GM23338 (cell line): ENCODE measurements at regions not wholly inside any gene's neighbourhood (a gene's known extent, or its start where the extent isn't known, plus 50 kb on each side); places are given as distances from the start of the nearest gene placed in this dataset.

Experiments used
- ATAC-seq: fragments of 200-7000 bp; cut with Tn5 transposase; 3 replicates; pipeline ENCODE4 v1.9.1; 2020
- DNase-seq: peaks from one replicate; pipeline ENCODE4 v3.0.0-alpha.2; 2015; ENCODE audit warnings: low spot score
- H2AFZ ChIP-seq: fragments of 200-600 bp; sonication (generic); 2 replicates; pipeline ENCODE4 v1.8.0; 2016; ENCODE audit warnings: antibody characterized with exemption, mild to moderate bottlenecking, moderate library complexity
- H3F3A ChIP-seq: fragments of 200-600 bp; sonication (generic); replicated peaks from 2 replicates; pipeline ENCODE4 v1.8.0; 2017; ENCODE audit warnings: antibody characterized with exemption, mixed run types, low read depth
- H3K27ac ChIP-seq: fragments of 200-600 bp; sonication (generic); 2 replicates; pipeline ENCODE4 v1.6.1; 2016; ENCODE audit warnings: low read depth
- H3K27me3 ChIP-seq: fragments of 200-600 bp; sonication (generic); 2 replicates; pipeline ENCODE4 v1.8.0; 2016; ENCODE audit warnings: mild to moderate bottlenecking, mixed run types, moderate library complexity; ENCODE audit not compliant: insufficient read depth
- H3K36me3 ChIP-seq: fragments of 200-600 bp; sonication (generic); 2 replicates; pipeline ENCODE4 v1.8.0; 2016; ENCODE audit warnings: mild to moderate bottlenecking; ENCODE audit not compliant: insufficient read depth
- H3K4me1 ChIP-seq: fragments of 200-600 bp; sonication (generic); 2 replicates; pipeline ENCODE4 v1.8.0; 2016; ENCODE audit warnings: mild to moderate bottlenecking, moderate library complexity; ENCODE audit not compliant: insufficient read depth
- H3K4me2 ChIP-seq: fragments of 200-600 bp; sonication (generic); 2 replicates; pipeline ENCODE4 v1.7.1; 2017; ENCODE audit warnings: mixed run types
- H3K4me3 ChIP-seq: fragments of 200-600 bp; sonication (generic); 2 replicates; pipeline ENCODE4 v1.6.1; 2016; ENCODE audit warnings: mixed run types
- H3K79me2 ChIP-seq: fragments of 200-600 bp; sonication (generic); replicated peaks from 2 replicates; pipeline ENCODE4 v1.8.0; 2017; ENCODE audit warnings: mild to moderate bottlenecking; ENCODE audit not compliant: insufficient read depth
- H3K9me2 ChIP-seq: fragments of 200-600 bp; sonication (generic); 2 replicates; pipeline ENCODE4 v1.8.0; 2017; ENCODE audit not compliant: insufficient read depth
- H4K20me1 ChIP-seq: fragments of 200-600 bp; sonication (generic); replicated peaks from 2 replicates; pipeline ENCODE4 v1.8.0; 2017; ENCODE audit warnings: mild to moderate bottlenecking; ENCODE audit not compliant: insufficient read depth
- H3K27ac Mint-ChIP-seq: 2 replicates; pipeline ENCODE4 v1.8.0; 2020; ENCODE audit warnings: inconsistent platforms, mild to moderate bottlenecking, moderate library complexity, mixed read lengths
- H3K27me3 Mint-ChIP-seq: 3 replicates; pipeline ENCODE4 v1.8.0; 2022; ENCODE audit warnings: low read depth, mild to moderate bottlenecking, moderate library complexity, mixed read lengths, inconsistent platforms; ENCODE audit not compliant: insufficient read depth, poor library complexity
- H3K36me3 Mint-ChIP-seq: 3 replicates; pipeline ENCODE4 v1.8.0; 2021; ENCODE audit warnings: low read depth, mild to moderate bottlenecking, inconsistent platforms, moderate library complexity, mixed read lengths
- H3K4me1 Mint-ChIP-seq: 3 replicates; pipeline ENCODE4 v1.8.0; 2020; ENCODE audit warnings: mild to moderate bottlenecking, inconsistent platforms, mixed read lengths
- H3K4me3 Mint-ChIP-seq: 3 replicates; pipeline ENCODE4 v1.8.0; 2021; ENCODE audit warnings: moderate library complexity, mild to moderate bottlenecking, inconsistent platforms, mixed read lengths
- H3K9me3 Mint-ChIP-seq: 3 replicates; pipeline ENCODE4 v1.8.0; 2020; ENCODE audit warnings: moderate library complexity, mild to moderate bottlenecking, inconsistent platforms, mixed read lengths
- CREB1 ChIP-seq: fragments of 250-450 bp; sonication (Bioruptor Pico); IDR thresholded peaks from 2 replicates; pipeline ENCODE4 v1.5.0; 2020; ENCODE audit warnings: low read depth, mild to moderate bottlenecking, moderate library complexity
- EZH2 ChIP-seq: fragments of 200-600 bp; sonication (generic); IDR thresholded peaks from one replicate; pipeline ENCODE4 v1.8.0; 2017; ENCODE audit warnings: antibody characterized with exemption, mild to moderate bottlenecking, low read depth; ENCODE audit not compliant: unreplicated experiment
- EZH2phosphoT487 ChIP-seq: fragments of 200-600 bp; sonication (generic); IDR thresholded peaks from one replicate; pipeline ENCODE4 v1.8.1; 2018; ENCODE audit warnings: antibody characterized with exemption; ENCODE audit not compliant: unreplicated experiment
- JUNB ChIP-seq: IDR thresholded peaks from one replicate; pipeline ENCODE4 v1.6.1; 2016; ENCODE audit warnings: antibody characterized with exemption; ENCODE audit not compliant: unreplicated experiment
- POLR2AphosphoS5 ChIP-seq: IDR thresholded peaks from 2 replicates; pipeline ENCODE4 v1.6.1; 2016; ENCODE audit warnings: antibody characterized with exemption, low read depth
- STAT1 ChIP-seq: IDR thresholded peaks from one replicate; pipeline ENCODE4 v1.6.1; 2016; ENCODE audit warnings: antibody characterized with exemption; ENCODE audit not compliant: unreplicated experiment
- ZNF331 ChIP-seq: fragments of 250-450 bp; sonication (Bioruptor Pico); IDR thresholded peaks from 2 replicates; pipeline ENCODE4 v1.5.0; 2020; ENCODE audit warnings: low read depth, mild to moderate bottlenecking, moderate library complexity
- TF ChIP-seq, protein P1 (sequence below), 2 experiments: fragments of 200-600 bp in 1 of 2; sonication (generic) in 1 of 2; conservative IDR thresholded peaks; 2 replicates each; pipeline versions ENCODE4 v1.5.1 to v1.6.1; 2016 to 2017; ENCODE audit warnings: antibody characterized with exemption in 2 of 2, low read depth in 2 of 2, mild to moderate bottlenecking in 2 of 2, moderate library complexity in 1 of 2
- TF ChIP-seq, protein P2 (sequence below): fragments of 250-450 bp; sonication (Bioruptor Pico); IDR thresholded peaks from 2 replicates; pipeline ENCODE4 v1.5.0; 2020; ENCODE audit warnings: mild to moderate bottlenecking, moderate library complexity
- TF ChIP-seq, protein P3 (sequence below): IDR thresholded peaks from 2 replicates; pipeline ENCODE4 v1.6.1; 2016; ENCODE audit warnings: antibody characterized with exemption

DNA sequence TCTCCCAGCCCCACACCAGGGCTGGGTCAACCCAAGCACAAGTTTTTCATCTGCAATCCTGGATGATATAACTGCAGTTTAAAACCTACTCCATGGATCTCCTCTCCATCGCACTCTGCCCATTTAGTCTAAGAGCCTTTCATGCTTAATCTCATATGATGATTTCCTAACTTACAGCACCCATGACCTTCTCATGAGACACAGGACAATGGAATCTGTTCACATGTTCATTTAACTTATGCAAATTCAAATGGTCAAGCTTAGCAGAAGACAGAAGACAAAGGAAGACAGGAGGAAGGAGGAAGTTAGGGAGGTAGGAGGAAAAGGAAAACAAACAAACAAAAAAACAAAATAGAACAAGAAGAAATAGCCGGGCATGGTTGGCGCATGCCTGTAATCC lies 64.6 kb upstream of the PNMA1 start (continued):
- TF ChIP-seq, protein P1, sequence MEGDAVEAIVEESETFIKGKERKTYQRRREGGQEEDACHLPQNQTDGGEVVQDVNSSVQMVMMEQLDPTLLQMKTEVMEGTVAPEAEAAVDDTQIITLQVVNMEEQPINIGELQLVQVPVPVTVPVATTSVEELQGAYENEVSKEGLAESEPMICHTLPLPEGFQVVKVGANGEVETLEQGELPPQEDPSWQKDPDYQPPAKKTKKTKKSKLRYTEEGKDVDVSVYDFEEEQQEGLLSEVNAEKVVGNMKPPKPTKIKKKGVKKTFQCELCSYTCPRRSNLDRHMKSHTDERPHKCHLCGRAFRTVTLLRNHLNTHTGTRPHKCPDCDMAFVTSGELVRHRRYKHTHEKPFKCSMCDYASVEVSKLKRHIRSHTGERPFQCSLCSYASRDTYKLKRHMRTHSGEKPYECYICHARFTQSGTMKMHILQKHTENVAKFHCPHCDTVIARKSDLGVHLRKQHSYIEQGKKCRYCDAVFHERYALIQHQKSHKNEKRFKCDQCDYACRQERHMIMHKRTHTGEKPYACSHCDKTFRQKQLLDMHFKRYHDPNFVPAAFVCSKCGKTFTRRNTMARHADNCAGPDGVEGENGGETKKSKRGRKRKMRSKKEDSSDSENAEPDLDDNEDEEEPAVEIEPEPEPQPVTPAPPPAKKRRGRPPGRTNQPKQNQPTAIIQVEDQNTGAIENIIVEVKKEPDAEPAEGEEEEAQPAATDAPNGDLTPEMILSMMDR (conservative IDR thresholded peaks at IDR 0.05; ENCODE audit: low read depth in 2 of 2): no peak
- no peak for TF ChIP-seq CREB1 (CRISPR knock-in tag)
- TF ChIP-seq ZNF331 (CRISPR knock-in tag): no peak
- no peak for TF ChIP-seq JUNB
- TF ChIP-seq EZH2: no peak
- TF ChIP-seq, protein P2, sequence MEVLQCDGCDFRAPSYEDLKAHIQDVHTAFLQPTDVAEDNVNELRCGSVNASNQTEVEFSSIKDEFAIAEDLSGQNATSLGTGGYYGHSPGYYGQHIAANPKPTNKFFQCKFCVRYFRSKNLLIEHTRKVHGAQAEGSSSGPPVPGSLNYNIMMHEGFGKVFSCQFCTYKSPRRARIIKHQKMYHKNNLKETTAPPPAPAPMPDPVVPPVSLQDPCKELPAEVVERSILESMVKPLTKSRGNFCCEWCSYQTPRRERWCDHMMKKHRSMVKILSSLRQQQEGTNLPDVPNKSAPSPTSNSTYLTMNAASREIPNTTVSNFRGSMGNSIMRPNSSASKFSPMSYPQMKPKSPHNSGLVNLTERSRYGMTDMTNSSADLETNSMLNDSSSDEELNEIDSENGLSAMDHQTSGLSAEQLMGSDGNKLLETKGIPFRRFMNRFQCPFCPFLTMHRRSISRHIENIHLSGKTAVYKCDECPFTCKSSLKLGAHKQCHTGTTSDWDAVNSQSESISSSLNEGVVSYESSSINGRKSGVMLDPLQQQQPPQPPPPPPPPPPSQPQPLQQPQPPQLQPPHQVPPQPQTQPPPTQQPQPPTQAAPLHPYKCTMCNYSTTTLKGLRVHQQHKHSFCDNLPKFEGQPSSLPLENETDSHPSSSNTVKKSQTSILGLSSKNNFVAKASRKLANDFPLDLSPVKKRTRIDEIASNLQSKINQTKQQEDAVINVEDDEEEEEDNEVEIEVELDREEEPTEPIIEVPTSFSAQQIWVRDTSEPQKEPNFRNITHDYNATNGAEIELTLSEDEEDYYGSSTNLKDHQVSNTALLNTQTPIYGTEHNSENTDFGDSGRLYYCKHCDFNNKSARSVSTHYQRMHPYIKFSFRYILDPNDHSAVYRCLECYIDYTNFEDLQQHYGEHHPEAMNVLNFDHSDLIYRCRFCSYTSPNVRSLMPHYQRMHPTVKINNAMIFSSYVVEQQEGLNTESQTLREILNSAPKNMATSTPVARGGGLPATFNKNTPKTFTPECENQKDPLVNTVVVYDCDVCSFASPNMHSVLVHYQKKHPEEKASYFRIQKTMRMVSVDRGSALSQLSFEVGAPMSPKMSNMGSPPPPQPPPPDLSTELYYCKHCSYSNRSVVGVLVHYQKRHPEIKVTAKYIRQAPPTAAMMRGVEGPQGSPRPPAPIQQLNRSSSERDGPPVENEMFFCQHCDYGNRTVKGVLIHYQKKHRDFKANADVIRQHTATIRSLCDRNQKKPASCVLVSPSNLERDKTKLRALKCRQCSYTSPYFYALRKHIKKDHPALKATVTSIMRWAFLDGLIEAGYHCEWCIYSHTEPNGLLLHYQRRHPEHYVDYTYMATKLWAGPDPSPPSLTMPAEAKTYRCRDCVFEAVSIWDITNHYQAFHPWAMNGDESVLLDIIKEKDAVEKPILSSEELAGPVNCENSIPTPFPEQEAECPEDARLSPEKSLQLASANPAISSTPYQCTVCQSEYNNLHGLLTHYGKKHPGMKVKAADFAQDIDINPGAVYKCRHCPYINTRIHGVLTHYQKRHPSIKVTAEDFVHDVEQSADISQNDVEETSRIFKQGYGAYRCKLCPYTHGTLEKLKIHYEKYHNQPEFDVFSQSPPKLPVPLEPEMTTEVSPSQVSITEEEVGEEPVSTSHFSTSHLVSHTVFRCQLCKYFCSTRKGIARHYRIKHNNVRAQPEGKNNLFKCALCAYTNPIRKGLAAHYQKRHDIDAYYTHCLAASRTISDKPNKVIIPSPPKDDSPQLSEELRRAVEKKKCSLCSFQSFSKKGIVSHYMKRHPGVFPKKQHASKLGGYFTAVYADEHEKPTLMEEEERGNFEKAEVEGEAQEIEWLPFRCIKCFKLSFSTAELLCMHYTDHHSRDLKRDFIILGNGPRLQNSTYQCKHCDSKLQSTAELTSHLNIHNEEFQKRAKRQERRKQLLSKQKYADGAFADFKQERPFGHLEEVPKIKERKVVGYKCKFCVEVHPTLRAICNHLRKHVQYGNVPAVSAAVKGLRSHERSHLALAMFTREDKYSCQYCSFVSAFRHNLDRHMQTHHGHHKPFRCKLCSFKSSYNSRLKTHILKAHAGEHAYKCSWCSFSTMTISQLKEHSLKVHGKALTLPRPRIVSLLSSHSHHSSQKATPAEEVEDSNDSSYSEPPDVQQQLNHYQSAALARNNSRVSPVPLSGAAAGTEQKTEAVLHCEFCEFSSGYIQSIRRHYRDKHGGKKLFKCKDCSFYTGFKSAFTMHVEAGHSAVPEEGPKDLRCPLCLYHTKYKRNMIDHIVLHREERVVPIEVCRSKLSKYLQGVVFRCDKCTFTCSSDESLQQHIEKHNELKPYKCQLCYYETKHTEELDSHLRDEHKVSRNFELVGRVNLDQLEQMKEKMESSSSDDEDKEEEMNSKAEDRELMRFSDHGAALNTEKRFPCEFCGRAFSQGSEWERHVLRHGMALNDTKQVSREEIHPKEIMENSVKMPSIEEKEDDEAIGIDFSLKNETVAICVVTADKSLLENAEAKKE (CRISPR knock-in tag): no peak
- TF ChIP-seq EZH2phosphoT487: no peak
- TF ChIP-seq STAT1: no peak

DNA sequence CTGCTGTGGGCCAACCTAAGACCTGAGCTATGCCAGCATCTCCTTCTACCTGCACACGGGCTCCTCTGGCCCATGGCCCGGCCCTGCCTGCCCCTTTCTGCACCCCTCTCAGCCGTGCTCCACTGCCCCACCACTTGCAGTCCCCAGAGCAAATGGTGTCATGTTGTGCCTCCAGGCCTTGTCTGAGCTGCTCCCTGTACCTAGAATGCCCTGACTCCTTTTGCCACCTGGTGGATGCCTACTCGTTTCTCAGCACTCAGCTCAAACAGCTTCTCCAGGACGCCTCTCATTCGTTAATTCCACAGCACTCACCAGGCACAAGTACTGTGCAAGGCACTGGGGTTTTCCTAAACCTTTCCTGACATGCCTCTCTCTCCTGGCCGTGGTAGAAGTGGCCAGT lies 63.2 kb upstream of the PNMA1 start:
- Mint-ChIP-seq H3K4me3 (no peak overlapping the region), H3K27me3 (peaks cover 15% of the 10 kb centered on the region), H3K9me3 (no peaks in the 10 kb centered on the region; the same call in 2 of the 3 replicates), H3K36me3 (no peaks in the 10 kb centered on the region; the same call in 2 of the 3 replicates), H3K27ac (no peak overlapping the region), H3K4me1 (peaks cover 13% of the 10 kb centered on the region)
- Histone ChIP-seq H3K4me1 (0 out of 2 replicates have a peak, but pooled peaks cover under 1% of the 10 kb centered on the region), H3F3A (no peaks in the 10 kb centered on the region), H3K4me2 (no peak overlapping the region), H3K79me2 (no peaks in the 10 kb centered on the region), H3K36me3 (no peaks in the 10 kb centered on the region), H3K9me2 (no peaks in the 10 kb centered on the region), H3K27me3 (peaks cover 25% of the 10 kb centered on the region), H3K4me3 (no peak overlapping the region), H4K20me1 (no peaks in the 10 kb centered on the region; the same call in 1 of the 2 replicates), H2AFZ (no peak overlapping the region), H3K27ac (no peak overlapping the region)
- DNase-seq (no peak), ATAC-seq (peak; percentile 82)
- no peak for TF ChIP-seq CREB1 (CRISPR knock-in tag)
- TF ChIP-seq, protein P1 (conservative IDR thresholded peaks at IDR 0.05; ENCODE audit: low read depth in 2 of 2): peak in 1 of 2 experiments; percentile 47; a peak in 2 of 4 replicates
- TF ChIP-seq ZNF331 (CRISPR knock-in tag): no peak
- no peak for TF ChIP-seq POLR2AphosphoS5
- no peak for TF ChIP-seq JUNB
- TF ChIP-seq, protein P3, sequence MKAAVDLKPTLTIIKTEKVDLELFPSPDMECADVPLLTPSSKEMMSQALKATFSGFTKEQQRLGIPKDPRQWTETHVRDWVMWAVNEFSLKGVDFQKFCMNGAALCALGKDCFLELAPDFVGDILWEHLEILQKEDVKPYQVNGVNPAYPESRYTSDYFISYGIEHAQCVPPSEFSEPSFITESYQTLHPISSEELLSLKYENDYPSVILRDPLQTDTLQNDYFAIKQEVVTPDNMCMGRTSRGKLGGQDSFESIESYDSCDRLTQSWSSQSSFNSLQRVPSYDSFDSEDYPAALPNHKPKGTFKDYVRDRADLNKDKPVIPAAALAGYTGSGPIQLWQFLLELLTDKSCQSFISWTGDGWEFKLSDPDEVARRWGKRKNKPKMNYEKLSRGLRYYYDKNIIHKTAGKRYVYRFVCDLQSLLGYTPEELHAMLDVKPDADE: no peak
